ENCODE measurements at regions not wholly inside any gene's neighbourhood (a gene's known extent, or its start where the extent isn't known, plus 50 kb on each side); places are given as distances from the start of the nearest gene placed in this dataset.
"Not testable (repeated sequence)": the region's sequence is repeated elsewhere in the genome, so short reads cannot be mapped to it uniquely, and the experiment has no call there.

DNA sequence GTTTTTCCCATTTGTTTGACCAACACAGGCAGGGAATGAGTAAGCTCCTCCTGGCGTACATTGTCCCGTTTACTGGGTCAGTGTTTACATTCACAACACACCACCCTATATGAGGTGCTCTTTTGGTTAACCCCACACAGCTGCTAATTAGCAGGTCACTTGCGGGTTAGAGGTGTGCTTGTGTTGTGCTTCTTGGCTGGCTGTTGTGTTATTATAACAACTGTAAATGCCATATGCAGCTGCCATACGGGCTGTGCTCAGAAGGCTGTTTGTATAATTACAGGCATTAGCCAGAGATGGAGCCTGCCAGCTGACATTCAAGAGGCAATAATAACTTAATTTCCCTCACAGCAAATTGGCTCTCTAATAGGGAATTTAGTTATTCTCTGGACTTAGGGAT, 205.1 kb upstream of the ELAC2 start:
- DNase-seq (ENCODE audit: low read depth in 2 of 2) = no peak

DNA sequence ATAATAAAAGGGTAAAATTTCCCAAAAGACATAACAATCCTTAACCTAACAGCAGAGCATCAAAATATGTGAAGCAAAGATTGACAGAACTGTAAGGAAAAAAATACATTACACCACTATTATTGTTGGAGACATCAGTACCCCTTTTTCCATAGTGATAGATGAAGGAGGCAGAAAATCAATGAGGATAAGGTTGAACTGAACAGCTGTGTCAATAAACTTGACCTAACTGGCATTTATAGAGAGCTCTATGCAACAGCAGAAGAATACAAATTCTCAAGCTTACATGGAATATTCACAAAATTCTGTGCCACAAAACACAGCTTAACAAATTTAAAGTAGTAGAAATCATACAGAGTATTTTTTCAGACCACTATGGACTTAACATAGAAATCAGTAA, 195.0 kb upstream of the ELAC2 start:
- DNase-seq (ENCODE audit: low read depth in 2 of 2) = no peak

DNA sequence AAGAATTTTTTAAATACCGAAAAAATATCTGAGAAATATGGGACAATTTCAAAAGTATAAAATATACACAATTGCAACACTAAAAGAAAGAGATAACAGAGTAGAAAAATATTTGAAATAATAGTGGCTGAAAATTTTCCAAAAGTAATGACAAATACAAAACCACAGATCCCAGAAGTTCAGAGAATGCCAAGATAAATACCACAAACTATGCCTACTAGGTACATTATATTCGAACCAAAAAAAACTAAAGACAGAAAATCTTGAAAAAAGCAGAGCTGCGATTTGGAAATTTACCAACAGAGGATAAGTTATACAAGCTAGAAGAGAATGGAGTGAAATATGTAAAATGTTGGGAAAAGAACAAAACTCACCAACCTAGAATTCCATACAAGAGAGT, 191.3 kb upstream of the ELAC2 start:
- no peak for DNase-seq (ENCODE audit: low read depth in 2 of 2)

DNA sequence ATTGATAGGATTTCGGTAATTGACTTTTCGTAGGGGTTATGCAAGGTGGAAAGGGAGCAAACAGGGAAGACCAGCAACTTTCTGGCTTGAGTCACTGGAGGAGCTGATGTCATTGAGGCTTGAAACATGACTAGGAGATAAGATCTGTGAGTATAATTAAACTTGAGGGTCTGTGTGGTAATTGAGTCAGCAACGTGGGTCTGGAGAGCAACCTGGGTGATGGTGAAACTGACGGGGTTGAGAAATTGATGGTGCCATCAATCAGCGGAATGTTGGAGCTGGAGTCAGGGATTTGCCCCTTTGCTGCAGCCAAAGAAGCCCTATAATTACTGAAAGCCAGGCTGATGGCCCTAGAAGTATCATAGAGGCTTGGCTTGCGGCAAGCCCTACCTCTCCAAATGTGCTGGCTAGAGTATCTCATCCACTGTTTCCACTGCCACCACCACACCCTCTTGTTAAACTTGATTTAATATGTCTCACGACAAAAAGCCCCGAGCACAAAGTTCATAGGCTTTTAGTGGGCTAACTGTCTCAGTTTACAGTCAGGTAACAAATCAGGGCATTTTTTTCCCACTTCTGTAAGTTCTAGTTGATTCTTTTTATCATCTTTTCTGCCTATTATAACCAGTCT, 186.9 kb upstream of the ELAC2 start:
- no peak for DNase-seq (ENCODE audit: low read depth in 2 of 2)

DNA sequence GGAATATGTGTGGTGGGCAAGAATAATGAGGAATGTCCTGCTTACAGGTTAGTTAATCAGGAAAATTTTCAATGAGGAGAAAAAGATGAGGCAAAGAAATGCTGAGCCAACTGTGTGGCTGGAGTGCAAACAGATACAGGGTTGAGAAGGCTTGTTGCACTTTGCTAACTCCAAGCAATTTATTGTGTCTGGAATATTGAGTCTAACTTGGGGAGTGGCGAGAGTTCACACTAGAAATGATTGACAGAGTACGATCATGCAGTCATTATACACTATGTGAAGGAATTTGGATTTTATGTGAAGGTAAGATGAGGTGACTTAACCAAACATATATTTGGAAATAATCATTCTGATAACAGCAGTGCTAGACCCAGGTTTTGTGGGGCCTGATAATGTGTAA, 185.0 kb upstream of the ELAC2 start:
- no peak for DNase-seq (ENCODE audit: low read depth in 2 of 2)

DNA sequence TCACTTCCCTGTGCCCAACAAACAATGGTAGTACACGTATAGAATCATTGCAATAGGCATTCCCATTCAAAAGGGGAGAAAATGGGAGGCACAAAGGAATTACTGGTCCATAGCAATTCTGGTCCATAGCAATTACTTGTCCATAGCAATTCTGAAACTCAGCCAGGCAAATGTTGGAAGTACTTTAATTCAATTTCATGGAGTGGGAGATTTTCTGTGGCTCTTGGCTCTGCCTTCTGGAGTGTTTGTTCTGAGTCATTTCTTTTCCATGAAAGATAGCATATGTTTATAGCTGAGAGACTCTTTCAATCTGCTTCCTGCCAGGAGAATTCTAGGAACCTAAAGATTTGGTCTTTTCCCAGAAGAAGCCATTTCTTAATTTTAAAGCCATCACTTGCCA, 182.8 kb upstream of the ELAC2 start:
- DNase-seq (ENCODE audit: low read depth in 2 of 2) = no peak

DNA sequence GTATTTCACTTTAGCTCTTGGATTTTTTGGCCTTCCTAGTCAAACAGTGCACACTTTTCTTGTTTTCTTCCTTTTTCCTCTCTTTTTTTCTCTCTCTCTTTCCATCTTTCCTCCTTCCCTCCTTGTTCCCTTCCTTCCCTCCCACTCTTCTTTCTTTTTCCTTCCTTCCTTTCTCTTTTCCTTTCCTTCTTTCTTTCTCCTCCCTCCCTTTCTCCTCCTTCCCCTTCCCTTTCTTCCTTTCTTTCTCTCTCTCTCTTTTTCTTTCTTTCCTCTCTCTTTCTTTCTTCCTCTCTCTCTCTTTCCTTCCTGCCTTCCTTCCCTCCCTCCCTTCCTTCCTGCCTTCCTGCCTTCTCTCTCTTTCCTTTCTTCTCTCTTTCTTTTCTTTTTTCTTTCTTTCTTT, 181.6 kb upstream of the ELAC2 start:
- DNase-seq (ENCODE audit: low read depth in 2 of 2) = no peak

DNA sequence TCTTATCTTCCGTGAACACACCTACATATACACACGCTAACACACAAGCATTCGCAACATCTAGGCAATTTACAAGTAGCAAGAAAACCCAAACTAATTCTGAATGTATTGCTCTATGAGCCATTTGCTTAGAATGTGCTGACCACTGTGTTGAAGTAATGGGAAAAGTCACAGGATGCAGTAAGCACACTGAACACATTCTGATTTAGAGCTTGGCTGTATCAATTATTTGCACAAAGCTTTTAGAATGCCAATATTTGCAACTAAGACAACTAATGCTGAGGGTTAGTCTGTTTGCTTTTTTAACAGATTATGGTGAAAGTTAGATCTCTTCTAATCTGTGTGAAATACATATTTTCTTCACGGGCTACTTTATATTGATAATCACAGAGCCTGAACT, 179.8 kb upstream of the ELAC2 start:
- DNase-seq (ENCODE audit: low read depth in 2 of 2) = no peak

DNA sequence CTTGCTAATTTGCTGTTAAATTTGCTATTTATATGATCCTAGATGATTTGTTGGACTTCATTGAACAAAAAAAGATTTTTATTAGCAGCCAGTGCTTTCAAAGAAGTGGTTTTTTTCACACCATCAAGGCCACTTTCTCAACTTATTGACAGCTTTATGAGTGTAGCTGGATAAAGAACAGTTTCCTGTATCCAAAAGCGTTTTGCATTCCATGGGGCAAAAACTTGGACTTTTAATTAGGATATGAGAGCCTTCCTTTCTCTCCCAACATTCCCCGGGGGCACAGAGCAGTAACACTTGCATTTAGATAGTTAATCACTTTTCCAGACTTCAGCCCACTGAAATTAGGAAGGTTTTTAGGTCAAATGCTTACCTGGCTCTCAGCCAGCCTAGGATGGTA, 177.1 kb upstream of the ELAC2 start:
- DNase-seq (ENCODE audit: low read depth in 2 of 2) = no peak

DNA sequence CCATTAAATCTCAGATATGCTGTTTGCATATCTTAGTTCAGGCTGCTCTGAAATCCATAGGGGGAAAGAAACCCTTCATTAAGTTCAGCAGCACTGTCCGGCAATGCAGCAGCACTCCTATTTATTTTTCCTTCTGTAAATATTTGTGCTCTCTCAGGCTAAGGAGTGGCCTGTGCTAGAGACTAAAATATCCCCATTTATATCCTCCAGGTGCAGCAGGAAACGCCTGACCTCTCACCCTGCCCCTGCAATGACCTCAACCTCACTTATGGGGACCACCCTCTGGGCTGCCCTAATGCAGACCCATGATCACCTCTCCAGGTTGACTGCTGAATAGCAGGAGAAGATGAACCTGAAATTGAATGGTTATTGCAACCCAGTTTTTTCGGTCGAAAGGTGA, 165.0 kb upstream of the ELAC2 start:
- no peak for DNase-seq (ENCODE audit: low read depth in 2 of 2)

DNA sequence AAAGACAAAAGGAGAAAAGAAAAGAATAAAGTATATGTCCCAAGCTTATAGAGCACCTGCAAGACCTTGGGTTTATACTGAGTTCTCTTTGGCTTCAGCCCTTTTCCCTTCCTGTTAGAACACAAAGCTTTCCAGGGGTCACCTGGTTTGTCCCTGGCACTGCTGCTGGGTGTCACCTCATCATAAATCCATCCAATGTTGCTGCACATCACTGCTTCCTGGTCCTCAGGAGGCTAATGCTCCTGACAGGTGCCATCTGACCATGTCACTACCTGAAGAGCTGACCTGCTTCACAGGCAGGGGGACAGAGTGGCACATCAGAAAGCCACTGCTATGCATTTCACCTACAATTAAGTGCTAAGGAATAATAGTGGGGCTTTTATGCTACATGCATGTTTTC, 164.6 kb upstream of the ELAC2 start:
- DNase-seq (ENCODE audit: low read depth in 2 of 2) = no peak

DNA sequence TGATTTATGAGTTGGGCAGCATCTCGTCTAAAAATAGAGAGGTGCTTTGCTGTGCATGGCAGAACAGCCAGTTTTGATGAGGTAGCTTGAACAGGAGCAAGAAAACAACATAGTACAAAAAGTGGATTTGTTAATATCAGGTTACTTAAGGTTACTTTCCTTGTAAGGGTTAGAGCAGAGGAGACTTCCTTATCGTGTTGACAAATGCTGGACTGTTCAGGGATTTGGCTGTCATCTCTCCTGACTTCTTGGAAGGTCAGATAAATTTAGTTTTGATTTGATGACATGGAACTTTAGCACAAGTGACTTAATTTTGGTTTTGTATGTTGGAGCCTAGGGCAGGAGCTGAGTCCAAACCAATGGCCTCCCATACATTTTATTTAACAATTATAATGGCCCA, 163.9 kb upstream of the ELAC2 start:
- no peak for DNase-seq (ENCODE audit: low read depth in 2 of 2)

DNA sequence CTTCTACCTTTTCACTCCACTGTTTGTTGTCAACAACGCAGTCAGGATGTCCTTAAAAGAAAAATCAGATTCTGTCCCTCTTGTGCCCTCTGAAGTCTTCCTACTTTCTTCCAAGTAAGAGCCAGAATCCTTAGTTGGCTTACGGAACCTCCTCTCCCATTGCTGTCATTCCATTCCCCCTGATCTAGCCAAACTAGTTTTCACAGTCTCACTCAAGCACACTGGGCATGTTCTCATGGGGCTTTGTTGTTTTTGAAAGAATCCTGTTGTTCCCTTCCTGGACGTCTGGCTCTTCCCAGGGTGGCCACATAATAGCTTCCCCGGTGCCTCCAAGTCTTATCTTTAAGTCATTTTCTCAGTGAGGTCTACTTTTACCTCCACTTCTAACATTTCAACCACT, 158.6 kb upstream of the ELAC2 start:
- no peak for DNase-seq (ENCODE audit: low read depth in 2 of 2)

DNA sequence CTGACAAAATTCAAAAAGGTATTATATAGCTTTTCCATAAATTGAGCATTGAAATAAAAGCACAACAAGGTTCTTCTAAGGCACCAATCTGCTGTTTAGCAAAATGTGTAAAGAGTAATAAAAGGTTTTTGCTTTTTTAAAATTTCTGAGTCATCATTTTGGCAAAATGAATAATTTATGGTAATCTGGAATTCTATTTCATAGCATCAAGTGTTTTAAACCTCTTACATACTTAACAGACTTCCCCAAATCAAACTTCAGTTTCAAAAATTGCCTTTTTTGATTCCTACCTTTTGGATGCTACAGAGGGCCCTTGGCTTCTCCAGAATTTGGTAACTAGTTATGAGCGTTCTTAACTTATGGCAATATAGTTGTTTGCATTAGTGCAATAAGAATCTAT, 154.0 kb upstream of the ELAC2 start:
- no peak for DNase-seq (ENCODE audit: low read depth in 2 of 2)

DNA sequence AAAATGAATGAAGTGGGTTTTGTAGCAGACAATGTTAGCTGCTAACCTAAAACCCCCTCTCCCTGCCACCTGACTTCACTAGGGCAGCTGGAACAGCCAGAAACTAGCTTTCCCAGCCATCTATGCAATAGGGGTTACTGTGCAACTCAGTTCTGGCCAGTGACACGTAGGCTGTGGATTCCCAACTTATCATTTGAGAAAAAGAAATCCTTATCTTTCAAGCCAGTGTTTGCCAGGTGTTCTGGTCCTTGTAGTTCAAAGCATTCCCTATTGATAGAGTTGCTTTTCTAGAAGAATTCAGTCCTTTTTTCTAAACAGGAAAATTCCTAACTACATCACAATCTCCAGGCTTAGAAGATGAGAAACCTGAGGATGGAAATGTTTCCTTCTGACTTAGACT, 144.5 kb upstream of the ELAC2 start:
- DNase-seq (ENCODE audit: low read depth in 2 of 2) = no peak

DNA sequence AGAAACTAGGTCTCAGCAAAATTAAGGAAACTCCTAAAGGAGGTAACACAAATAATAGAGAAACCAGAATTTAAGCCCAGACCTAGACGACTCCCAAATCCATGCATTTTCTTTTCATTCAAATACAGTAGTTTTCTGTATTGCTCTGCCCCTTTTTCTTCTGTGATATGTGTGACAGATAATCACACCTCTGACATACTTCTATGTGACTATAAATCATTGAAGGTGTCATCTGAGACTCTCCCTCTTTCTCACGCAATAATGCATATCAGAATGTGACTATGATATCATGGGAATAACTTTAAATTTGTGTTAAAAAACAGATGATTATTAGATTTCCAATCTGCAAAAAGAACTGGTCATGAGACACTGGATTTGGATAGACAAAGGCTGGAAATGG, 143.0 kb upstream of the ELAC2 start:
- DNase-seq (ENCODE audit: low read depth in 2 of 2) = no peak

DNA sequence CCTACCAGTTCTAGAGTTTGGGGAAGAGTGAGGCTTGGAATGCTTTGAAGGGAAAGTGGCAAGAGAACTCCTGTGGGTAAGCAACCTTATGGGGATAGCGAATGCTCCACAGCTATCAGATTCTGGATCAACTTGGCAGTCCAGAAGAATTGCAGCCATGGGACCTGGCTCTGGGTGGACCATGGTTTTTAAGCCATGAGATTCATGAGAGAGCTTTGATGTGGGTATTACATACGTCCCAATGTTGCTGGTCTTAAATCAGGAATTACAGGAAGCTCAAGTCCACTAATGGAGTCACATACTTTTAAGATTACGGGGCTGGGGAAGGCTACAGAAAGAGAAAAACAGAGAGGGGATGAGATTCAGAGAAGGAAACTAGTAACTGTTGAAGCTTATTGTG, 142.5 kb upstream of the ELAC2 start:
- DNase-seq (ENCODE audit: low read depth in 2 of 2) = no peak

DNA sequence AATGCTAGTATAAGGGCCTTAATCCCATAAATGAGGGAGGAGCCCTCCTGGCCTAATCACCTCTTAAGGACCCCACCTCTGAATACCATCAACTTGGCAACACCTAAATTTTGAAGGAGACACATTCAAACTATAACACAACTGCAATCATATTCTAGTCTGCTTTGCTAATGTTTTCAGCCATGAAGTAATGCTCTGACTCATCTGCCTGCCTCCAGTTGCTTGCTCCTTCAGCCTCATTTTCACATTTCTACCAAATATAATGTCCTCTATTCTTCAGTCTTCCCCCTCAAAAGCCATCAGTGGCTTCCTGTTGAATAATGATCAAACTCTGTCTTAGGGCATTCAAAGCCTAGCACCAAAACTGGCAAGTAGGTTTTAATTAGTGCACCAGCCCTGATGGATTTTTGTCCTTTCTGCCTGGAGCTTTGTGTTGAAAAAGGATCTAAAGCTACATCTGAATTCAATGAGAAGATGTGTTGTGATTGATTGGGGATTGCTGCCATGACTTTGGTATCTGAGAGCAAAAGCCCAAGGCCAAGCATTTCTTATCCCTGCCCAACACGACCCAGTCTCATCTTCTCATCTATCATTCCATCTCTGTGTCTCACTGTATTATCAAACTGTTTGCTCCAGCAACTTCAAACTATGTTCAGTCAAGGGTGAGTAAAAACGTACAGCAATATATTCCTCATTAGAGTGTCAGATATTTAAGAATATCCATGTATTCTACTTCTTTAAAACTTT, 140.8 kb upstream of the ELAC2 start:
- no peak for DNase-seq (ENCODE audit: low read depth in 2 of 2)

DNA sequence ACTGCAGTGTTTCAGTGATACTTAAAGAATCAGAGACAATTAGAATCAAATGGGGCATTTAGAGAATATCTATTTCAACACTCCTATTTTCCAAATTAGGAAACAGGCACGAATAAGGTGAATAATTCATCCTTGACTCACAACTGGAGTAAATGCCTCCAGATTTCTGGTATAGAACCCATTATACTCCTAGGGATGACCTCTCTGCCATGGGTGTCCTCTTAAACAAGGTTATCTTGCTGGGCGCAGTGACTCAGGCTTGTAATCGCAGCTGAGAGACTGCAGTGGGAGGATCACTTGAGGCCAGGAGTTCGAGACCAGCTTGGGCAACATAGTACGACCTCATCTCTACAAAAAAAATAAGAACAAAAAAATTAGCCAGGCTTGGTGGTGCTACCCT, 139.8 kb upstream of the ELAC2 start:
- DNase-seq (ENCODE audit: low read depth in 2 of 2) = no peak

DNA sequence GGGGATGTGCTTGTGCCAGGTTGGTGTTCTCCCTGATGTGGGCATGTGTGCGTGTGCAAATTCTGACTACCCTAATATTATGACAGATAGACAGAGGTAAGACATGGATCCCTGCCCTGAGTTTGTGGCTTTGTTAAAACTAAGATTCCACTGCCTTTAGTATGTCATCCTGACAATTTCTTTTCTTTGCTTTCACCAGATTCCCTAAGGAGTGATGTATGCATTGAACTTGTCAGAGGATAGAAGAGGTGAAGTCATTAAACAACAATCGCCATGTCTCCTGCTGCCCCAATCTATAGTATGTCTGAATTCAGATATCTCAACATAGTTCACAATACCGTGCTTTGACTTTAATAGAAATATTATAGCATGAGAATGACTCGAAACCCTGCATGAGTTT, 137.1 kb upstream of the ELAC2 start:
- no peak for DNase-seq (ENCODE audit: low read depth in 2 of 2)

DNA sequence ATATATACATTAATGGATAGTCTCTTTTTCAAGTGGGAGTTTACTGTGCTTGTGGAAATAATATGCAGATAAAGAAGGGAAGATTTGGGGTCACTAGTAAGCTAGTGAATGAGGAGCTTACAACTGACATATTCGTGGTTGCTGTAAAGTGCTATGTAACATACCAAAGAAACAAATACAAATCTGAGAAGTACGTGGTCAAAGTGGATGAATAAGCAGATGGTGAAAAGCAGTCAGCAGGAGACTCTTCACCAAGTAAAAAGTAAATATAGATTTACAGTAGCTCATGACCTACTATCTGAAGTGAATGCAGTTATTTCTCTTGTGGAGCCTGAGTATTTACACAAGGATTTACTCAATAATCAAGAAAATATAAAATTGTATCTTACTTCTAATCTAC, 136.6 kb upstream of the ELAC2 start:
- DNase-seq (ENCODE audit: low read depth in 2 of 2) = no peak

DNA sequence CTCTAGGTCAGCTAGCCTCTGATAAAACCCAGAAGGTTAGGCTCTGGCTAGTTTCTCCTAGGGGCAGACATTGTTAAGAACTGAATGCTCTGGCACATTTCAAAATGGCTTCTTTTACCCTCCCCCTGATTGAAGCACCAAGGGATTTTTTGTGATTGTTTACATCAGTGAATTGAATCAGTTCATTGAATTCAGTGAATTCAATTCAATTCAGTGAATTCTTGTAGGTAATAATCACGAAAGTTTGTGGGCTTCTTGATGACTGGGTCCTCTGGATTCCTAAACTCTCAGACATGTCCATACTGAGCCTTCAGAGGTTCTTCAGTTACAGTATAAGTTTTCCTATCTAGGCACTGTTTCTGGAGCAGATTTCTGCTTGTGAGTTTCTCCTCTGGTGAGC, 135.2 kb upstream of the ELAC2 start:
- DNase-seq (ENCODE audit: low read depth in 2 of 2) = no peak

DNA sequence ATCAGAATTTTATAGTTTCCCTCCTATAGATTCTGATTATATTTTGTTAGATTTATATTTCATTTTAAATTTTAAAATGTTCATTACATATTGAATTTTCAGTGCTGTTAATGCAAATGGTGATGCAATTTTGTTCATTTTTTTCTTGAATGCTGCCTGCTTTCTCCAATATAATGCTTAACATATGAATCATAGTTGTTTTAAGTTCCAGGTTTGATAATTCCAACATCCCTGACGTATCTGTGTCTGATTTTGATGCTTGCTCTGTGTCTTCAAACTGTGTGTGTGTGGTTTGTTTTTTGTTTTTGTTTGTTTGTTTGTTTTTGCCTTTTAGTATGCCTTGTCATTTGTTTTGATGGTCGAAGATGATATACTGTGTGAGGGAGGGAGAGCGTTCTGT, 134.7 kb upstream of the ELAC2 start:
- DNase-seq (ENCODE audit: low read depth in 2 of 2) = no peak

DNA sequence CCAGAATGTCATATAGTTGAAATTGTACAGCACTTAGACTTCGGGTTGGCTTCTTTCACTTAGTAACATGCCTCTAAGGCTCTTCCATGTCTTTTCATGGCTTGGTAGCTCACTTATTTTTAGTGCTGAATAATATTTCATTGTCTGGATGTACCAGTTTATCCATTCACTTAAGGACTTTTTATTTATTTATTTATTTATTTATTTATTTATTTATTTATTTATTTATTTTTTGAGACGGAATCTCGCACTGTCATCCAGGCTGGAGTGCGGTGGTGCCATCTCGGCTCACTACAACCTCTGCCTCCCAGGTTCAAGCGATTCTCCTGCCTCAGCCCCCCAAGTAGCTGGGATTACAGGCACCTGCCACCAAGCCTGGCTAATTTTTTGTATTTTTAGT, 132.9 kb upstream of the ELAC2 start:
- not testable (repeated sequence) for DNase-seq (ENCODE audit: low read depth in 2 of 2)
